A549 (cell line): ENCODE measurements at regions not wholly inside any gene's neighbourhood (a gene's known extent, or its start where the extent isn't known, plus 50 kb on each side); places are given as distances from the start of the nearest gene placed in this dataset.

Source experiments
- ATAC-seq, 2 experiments: fragments of 200-7000 bp in 1 of 2; fragments of >200 bp in 1 of 2; cut with Nextera tagmentation in 1 of 2; cut with Tn5 transposase in 1 of 2; 3 replicates each; pipeline versions ENCODE4 v1.8.0 to v1.9.1; 2018 to 2020; ENCODE audit warnings: mild to moderate bottlenecking in 1 of 2, moderate library complexity in 1 of 2
- CTCF ChIA-PET: fragments of 300-600 bp; sonication (Branson Sonifier 250); formaldehyde crosslinking; extraction: SDS; loops from one replicate; lab custom pipeline; 2021; ENCODE audit warnings: antibody characterized with exemption, inconsistent platforms; lab: Yijun Ruan, JAX
- POLR2A ChIA-PET: fragments of 350-600 bp; formaldehyde crosslinking; extraction: SDS; loops from one replicate; lab custom pipeline; 2021; ENCODE audit warnings: antibody characterized with exemption, inconsistent platforms; lab: Yijun Ruan, JAX
- DNase-seq, 2 experiments: peaks; one replicate each; pipeline versions ENCODE4 v3.0.0 to v3.0.0-alpha.2; 2011 to 2016; ENCODE audit warnings: low read depth in 1 of 2, low spot score in 1 of 2
- FAIRE-seq: peaks from 2 replicates; lab custom pipeline; 2011; peaks lifted over from hg19 to GRCh38; lab: Jason Lieb, UNC
- H3K27ac ChIP-seq, 2 experiments: fragments of >200 bp; sonication (Bioruptor Twin); formaldehyde crosslinking; 3 replicates each; pipeline ENCODE4 v1.5.1; 2016 to 2017
- H3K4me1 ChIP-seq: fragments of >200 bp; sonication (Bioruptor Twin); formaldehyde crosslinking; 3 replicates; pipeline ENCODE4 v1.6.1; 2016
- H3K4me2 ChIP-seq: fragments of >200 bp; sonication (Bioruptor Twin); formaldehyde crosslinking; 3 replicates; pipeline ENCODE4 v1.6.1; 2016
- H3K4me3 ChIP-seq: fragments of >200 bp; sonication (Bioruptor Twin); formaldehyde crosslinking; 3 replicates; pipeline ENCODE4 v1.5.1; 2016
- H3K9me3 ChIP-seq: fragments of >200 bp; sonication (Bioruptor Twin); formaldehyde crosslinking; 3 replicates; pipeline ENCODE4 v1.6.1; 2016
- BCL3 ChIP-seq: fragments of >200 bp; sonication (Bioruptor Twin); formaldehyde crosslinking; IDR thresholded peaks from 3 replicates; pipeline ENCODE4 v1.6.1; 2016
- CBX8 ChIP-seq: fragments of 200-600 bp; sonication (generic); IDR thresholded peaks from 2 replicates; pipeline ENCODE4 v1.6.1; 2016
- CTCF ChIP-seq: fragments of >200 bp; sonication (Bioruptor Twin); formaldehyde crosslinking; IDR thresholded peaks from 3 replicates; pipeline ENCODE4 v1.5.1; 2016
- FOSB ChIP-seq: fragments of 250-450 bp; sonication (Bioruptor Pico); IDR thresholded peaks from 2 replicates; pipeline ENCODE4 v1.5.0; 2020; ENCODE audit warnings: mild to moderate bottlenecking, moderate library complexity
- HOXA7 ChIP-seq: fragments of 250-450 bp; sonication (Bioruptor Pico); IDR thresholded peaks from 2 replicates; pipeline ENCODE4 v1.5.0; 2020; ENCODE audit warnings: mild to moderate bottlenecking, moderate library complexity
- JUN ChIP-seq, 2 experiments: fragments of >200 bp; sonication (Bioruptor Twin); formaldehyde crosslinking; IDR thresholded peaks; 2 replicates in 1 of 2; 3 replicates in 1 of 2; pipeline ENCODE4 v1.6.1; 2016 to 2017
- JUNB ChIP-seq: fragments of >200 bp; sonication (Bioruptor Twin); formaldehyde crosslinking; IDR thresholded peaks from 2 replicates; pipeline ENCODE4 v1.6.1; 2016
- MYC ChIP-seq: IDR thresholded peaks from 2 replicates; pipeline ENCODE4 v1.6.1; 2012; ENCODE audit warnings: mild to moderate bottlenecking, inconsistent platforms, low read length, improper control_type of control experiment, borderline replicate concordance
- PHF8 ChIP-seq: fragments of 200-600 bp; sonication (generic); IDR thresholded peaks from 2 replicates; pipeline ENCODE4 v1.6.1; 2016; ENCODE audit warnings: low read depth, mild to moderate bottlenecking, antibody characterized with exemption, moderate library complexity, borderline replicate concordance
- REST ChIP-seq: fragments of 200-600 bp; sonication (generic); IDR thresholded peaks from 2 replicates; pipeline ENCODE4 v1.6.1; 2016; ENCODE audit warnings: antibody characterized with exemption, mild to moderate bottlenecking, moderate library complexity
- RNF2 ChIP-seq: fragments of 200-600 bp; sonication (generic); IDR thresholded peaks from 2 replicates; pipeline ENCODE4 v1.6.1; 2016; ENCODE audit warnings: low read depth, mild to moderate bottlenecking, antibody characterized with exemption, moderate library complexity, borderline replicate concordance
- SMC3 ChIP-seq: fragments of >200 bp; sonication (Bioruptor Twin); formaldehyde crosslinking; IDR thresholded peaks from 3 replicates; pipeline ENCODE4 v1.6.1; 2018; ENCODE audit warnings: inconsistent platforms
- USF2 ChIP-seq: fragments of 450-650 bp; IDR thresholded peaks from 2 replicates; pipeline ENCODE4 v1.6.1; 2014; ENCODE audit warnings: antibody characterized with exemption
- ZFP36 ChIP-seq: fragments of 450-650 bp; IDR thresholded peaks from 2 replicates; pipeline ENCODE4 v1.6.1; 2014; ENCODE audit warnings: borderline replicate concordance; ENCODE audit not compliant: partially characterized antibody
- WGBS: methylation state at CpG from one replicate; pipeline ENCODE4 v1.1.6; 2017; ENCODE audit errors: missing lambda C conversion rate; 5-methylcytosine and 5-hydroxymethylcytosine counted together

GRCh38 chr5:74105126-74105780 is 479.3 kb downstream of the ARHGEF28 start (continued):
- no peak for TF ChIP-seq USF2
- no peak for TF ChIP-seq ZFP36
- TF ChIP-seq JUN (IDR thresholded peaks at IDR 0.05): no peak
- TF ChIP-seq PHF8: no peak
- TF ChIP-seq HOXA7 (CRISPR knock-in tag): no peak
- TF ChIP-seq REST: no peak
- TF ChIP-seq BCL3: no peak

- no peak for FAIRE-seq
- H3K27ac ChIP-seq: peak overlapping the region in 1 of 2 experiments; percentile 44; a peak in 1 of 6 replicates
These were observed 477.4 kb downstream of the ARHGEF28 start for GRCh38 chr5:74103131-74104023.

More at GRCh38 chr5:74103131-74104023, 477.4 kb downstream of the ARHGEF28 start:
- 74% methylated on average over 15 of the region's 15 CpGs for WGBS
- ChIA-PET POLR2A (no interaction called here), CTCF (no interaction called here)
- peaks cover 7% of the 10 kb centered on the region; the same call in 2 of the 3 replicates for H3K9me3 ChIP-seq
- no peak for DNase-seq
- 0 out of 6 replicates have a peak, but pooled peaks of 1 of the 2 experiments have one; percentile 13 for ATAC-seq
- TF ChIP-seq MYC (no peak), ZFP36 (no peak), FOSB (CRISPR knock-in tag) (no peak), SMC3 (no peak), CBX8 (no peak), RNF2 (no peak), REST (no peak), CTCF (no peak), JUNB (no peak)
- peaks cover 23% of the 10 kb centered on the region for H3K4me1 ChIP-seq
- H3K4me3 ChIP-seq: no peak overlapping the region
- H3K4me2 ChIP-seq: no peak overlapping the region
